ENCODE measurements at regions not wholly inside any gene's neighbourhood (a gene's known extent, or its start where the extent isn't known, plus 50 kb on each side); places are given as distances from the start of the nearest gene placed in this dataset.

- no peak for DNase-seq (ENCODE audit: low read depth in 2 of 2)
Measured at GRCh38 chr12:93944911-93945310, 203.5 kb upstream of the PLXNC1 start.

- no peak for DNase-seq (ENCODE audit: low read depth in 2 of 2)
Measured at GRCh38 chr12:93946542-93947150, 201.7 kb upstream of the PLXNC1 start.

GRCh38 chr12:93947486-93947885, 200.9 kb upstream of the PLXNC1 start:
- no peak for DNase-seq (ENCODE audit: low read depth in 2 of 2)

GRCh38 chr12:93950311-93950710, 198.1 kb upstream of the PLXNC1 start:
- DNase-seq (ENCODE audit: low read depth in 2 of 2): no peak

- no peak for DNase-seq (ENCODE audit: low read depth in 2 of 2)
Measured at GRCh38 chr12:93954166-93955112, 193.9 kb upstream of the PLXNC1 start.

GRCh38 chr12:93956551-93956950, 191.8 kb upstream of the PLXNC1 start:
- DNase-seq (ENCODE audit: low read depth in 2 of 2): no peak

GRCh38 chr12:93957168-93957567, 191.2 kb upstream of the PLXNC1 start:
- DNase-seq (ENCODE audit: low read depth in 2 of 2): no peak

- no peak for DNase-seq (ENCODE audit: low read depth in 2 of 2)
Measured at GRCh38 chr12:93957870-93958269, 190.5 kb upstream of the PLXNC1 start.

- no peak for DNase-seq (ENCODE audit: low read depth in 2 of 2)
Measured at GRCh38 chr12:93959657-93960056, 188.7 kb upstream of the PLXNC1 start.

GRCh38 chr12:93960521-93960920, 187.9 kb upstream of the PLXNC1 start:
- no peak for DNase-seq (ENCODE audit: low read depth in 2 of 2)

- no peak for DNase-seq (ENCODE audit: low read depth in 2 of 2)
Measured at GRCh38 chr12:93962336-93962735, 186.0 kb upstream of the PLXNC1 start.

- DNase-seq (ENCODE audit: low read depth in 2 of 2): no peak
Measured at GRCh38 chr12:93964936-93965335, 183.4 kb upstream of the PLXNC1 start.

- DNase-seq (ENCODE audit: low read depth in 2 of 2): no peak
Measured at GRCh38 chr12:93966516-93967133, 181.8 kb upstream of the PLXNC1 start.

GRCh38 chr12:93967454-93967853, 180.9 kb upstream of the PLXNC1 start:
- no peak for DNase-seq (ENCODE audit: low read depth in 2 of 2)

- DNase-seq (ENCODE audit: low read depth in 2 of 2): no peak
Measured at GRCh38 chr12:93968536-93969285, 179.7 kb upstream of the PLXNC1 start.

- DNase-seq (ENCODE audit: low read depth in 2 of 2): no peak
Measured at GRCh38 chr12:93970900-93971688, 177.3 kb upstream of the PLXNC1 start.

GRCh38 chr12:93972411-93973208, 175.8 kb upstream of the PLXNC1 start:
- DNase-seq (ENCODE audit: low read depth in 2 of 2): no peak

- no peak for DNase-seq (ENCODE audit: low read depth in 2 of 2)
Measured at GRCh38 chr12:93974252-93974651, 174.1 kb upstream of the PLXNC1 start.

GRCh38 chr12:93976024-93976423, 172.4 kb upstream of the PLXNC1 start:
- no peak for DNase-seq (ENCODE audit: low read depth in 2 of 2)

- DNase-seq (ENCODE audit: low read depth in 2 of 2): no peak
Measured at GRCh38 chr12:93977081-93977480, 171.3 kb upstream of the PLXNC1 start.
